WTC11 (cell line): ENCODE measurements at regions not wholly inside any gene's neighbourhood (a gene's known extent, or its start where the extent isn't known, plus 50 kb on each side); places are given as distances from the start of the nearest gene placed in this dataset.

ENCODE experiments used
- ATAC-seq: fragments of 200-7000 bp; cut with Tn5 transposase; 2 replicates; pipeline ENCODE4 v1.10.0; 2021; ENCODE audit warnings: mild to moderate bottlenecking, moderate library complexity
- CTCF ChIA-PET: fragments of 300-600 bp; sonication (Branson Sonifier 250); formaldehyde crosslinking; loops from one replicate; lab custom pipeline; 2021; ENCODE audit warnings: antibody characterized with exemption; lab: Charles Lee
- POLR2A ChIA-PET: fragments of 350-600 bp; sonication (Branson Sonifier 250); formaldehyde crosslinking; loops from one replicate; lab custom pipeline; 2021; ENCODE audit warnings: antibody characterized with exemption; lab: Charles Lee
- DNase-seq: peaks from one replicate; pipeline ENCODE4 v3.0.0; 2021; ENCODE audit warnings: low spot score
- H3K27ac Mint-ChIP-seq: 2 replicates; pipeline ENCODE4 v1.8.0; 2021; ENCODE audit warnings: mixed read lengths
- H3K27me3 Mint-ChIP-seq: 2 replicates; pipeline ENCODE4 v1.8.0; 2021; ENCODE audit warnings: low read depth, mild to moderate bottlenecking, moderate library complexity, mixed read lengths
- H3K36me3 Mint-ChIP-seq: 2 replicates; pipeline ENCODE4 v1.8.0; 2021; ENCODE audit warnings: mixed read lengths
- H3K4me1 Mint-ChIP-seq: 2 replicates; pipeline ENCODE4 v1.8.0; 2022; ENCODE audit warnings: mixed read lengths
- H3K4me3 Mint-ChIP-seq: 2 replicates; pipeline ENCODE4 v1.8.0; 2021; ENCODE audit warnings: mild to moderate bottlenecking, moderate library complexity, mixed read lengths
- H3K9me3 Mint-ChIP-seq: 2 replicates; pipeline ENCODE4 v1.8.0; 2021; ENCODE audit warnings: mixed read lengths
- CREB1 ChIP-seq: sonication (generic); formaldehyde crosslinking; IDR thresholded peaks from 2 replicates; pipeline ENCODE4 v1.8.0; 2023; ENCODE audit warnings: mild to moderate bottlenecking, missing genetic modification reagents
- ELF4 ChIP-seq: sonication (generic); formaldehyde crosslinking; IDR thresholded peaks from 2 replicates; pipeline ENCODE4 v1.8.1; 2022; ENCODE audit warnings: low read depth, mild to moderate bottlenecking, moderate library complexity, missing genetic modification reagents
- NFATC4 ChIP-seq: fragments of 250-450 bp; sonication (Bioruptor Pico); IDR thresholded peaks from 2 replicates; pipeline ENCODE4 v1.9.0; 2021; ENCODE audit warnings: mild to moderate bottlenecking
- NFE2L1 ChIP-seq: sonication (generic); formaldehyde crosslinking; IDR thresholded peaks from 2 replicates; pipeline ENCODE4 v1.8.1; 2023; ENCODE audit warnings: missing genetic modification reagents
- SMAD4 ChIP-seq: sonication (generic); formaldehyde crosslinking; IDR thresholded peaks from 2 replicates; pipeline ENCODE4 v1.8.0; 2022; ENCODE audit warnings: mild to moderate bottlenecking, missing genetic modification reagents
- SOX15 ChIP-seq: fragments of 250-450 bp; sonication (Bioruptor Pico); IDR thresholded peaks from 2 replicates; pipeline ENCODE4 v1.9.0; 2021; ENCODE audit warnings: mild to moderate bottlenecking
- TCF7 ChIP-seq: sonication (generic); formaldehyde crosslinking; IDR thresholded peaks from 2 replicates; pipeline ENCODE4 v1.8.0; 2022; ENCODE audit warnings: mild to moderate bottlenecking, low read depth, missing genetic modification reagents, moderate library complexity
- TP53 ChIP-seq: sonication (generic); formaldehyde crosslinking; IDR thresholded peaks from 2 replicates; pipeline ENCODE4 v1.8.1; 2023; ENCODE audit warnings: mild to moderate bottlenecking, missing genetic modification reagents
- ZNF263 ChIP-seq: sonication (generic); formaldehyde crosslinking; IDR thresholded peaks from 2 replicates; pipeline ENCODE4 v1.8.1; 2022; ENCODE audit warnings: low read depth, mild to moderate bottlenecking, moderate library complexity, missing genetic modification reagents
- TF ChIP-seq, protein P1 (sequence below): sonication (generic); formaldehyde crosslinking; IDR thresholded peaks from 2 replicates; pipeline ENCODE4 v1.8.0; 2023; ENCODE audit warnings: missing genetic modification reagents
- TF ChIP-seq, protein P2 (sequence below): sonication (generic); formaldehyde crosslinking; IDR thresholded peaks from 2 replicates; pipeline ENCODE4 v1.8.1; 2023; ENCODE audit warnings: mild to moderate bottlenecking, moderate library complexity, missing genetic modification reagents
- TF ChIP-seq, protein P3 (sequence below): fragments of 250-450 bp; sonication (Bioruptor Pico); IDR thresholded peaks from 2 replicates; pipeline ENCODE4 v2.1.2; 2022; ENCODE audit warnings: mild to moderate bottlenecking, moderate library complexity
- TF ChIP-seq, protein P4 (sequence below): sonication (generic); formaldehyde crosslinking; conservative IDR thresholded peaks from 2 replicates; pipeline ENCODE4 v1.8.1; 2023; ENCODE audit warnings: mild to moderate bottlenecking, low read depth, missing genetic modification reagents, moderate library complexity
- TF ChIP-seq, protein P5 (sequence below): sonication (generic); formaldehyde crosslinking; IDR thresholded peaks from 2 replicates; pipeline ENCODE4 v1.8.1; 2022; ENCODE audit warnings: mild to moderate bottlenecking, moderate library complexity, missing genetic modification reagents
- TF ChIP-seq, protein P6 (sequence below): sonication (generic); formaldehyde crosslinking; IDR thresholded peaks from 2 replicates; pipeline ENCODE4 v1.8.1; 2022; ENCODE audit warnings: mild to moderate bottlenecking, missing genetic modification reagents, moderate library complexity, borderline replicate concordance
- TF ChIP-seq, protein P7 (sequence below): fragments of 200-600 bp; IDR thresholded peaks from 2 replicates; pipeline ENCODE4 v1.8.0; 2022; ENCODE audit warnings: antibody characterized with exemption
- TF ChIP-seq, protein P8 (sequence below): sonication (generic); formaldehyde crosslinking; IDR thresholded peaks from 2 replicates; pipeline ENCODE4 v1.8.0; 2023; ENCODE audit warnings: missing genetic modification reagents, mild to moderate bottlenecking, borderline replicate concordance
- TF ChIP-seq, protein P9 (sequence below): fragments of 250-450 bp; sonication (Bioruptor Pico); IDR thresholded peaks from 2 replicates; pipeline ENCODE4 v1.9.0; 2021; ENCODE audit warnings: mild to moderate bottlenecking

DNA sequence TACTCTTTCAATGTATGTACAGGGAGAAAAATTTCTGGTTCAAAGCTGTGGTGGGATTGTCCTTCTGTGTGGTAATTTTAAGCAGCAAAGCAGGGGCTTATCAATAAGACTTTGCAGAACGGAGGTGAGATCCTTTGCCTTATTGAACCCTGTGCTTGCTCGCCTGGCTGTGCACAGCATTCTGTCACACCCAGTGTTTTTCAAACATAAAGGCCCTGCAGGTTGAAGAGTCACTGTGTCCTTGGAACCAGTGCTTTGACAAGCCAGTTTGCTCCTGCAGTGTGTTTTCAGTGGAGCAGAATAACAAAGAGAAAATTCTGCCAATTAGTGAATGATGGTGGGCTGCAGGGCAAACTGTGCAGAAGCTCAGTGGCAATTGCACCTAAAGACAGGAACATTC is 236.7 kb upstream of the PCSK5 start:
- POLR2A ChIA-PET = no interaction called here
- H3K9me3 Mint-ChIP-seq = peaks cover 28% of the 10 kb centered on the region

More for the DNA sequence above, 236.7 kb upstream of the PCSK5 start:
- Mint-ChIP-seq H3K4me3 (no peak overlapping the region), H3K27me3 (no peaks in the 10 kb centered on the region), H3K36me3 (peaks cover 4% of the 10 kb centered on the region; the same call in 1 of the 2 replicates), H3K4me1 (no peaks in the 10 kb centered on the region), H3K27ac (no peak overlapping the region)
- TF ChIP-seq TP53 (CRISPR knock-in tag) = no peak
- no peak for TF ChIP-seq TCF7 (CRISPR knock-in tag)
- TF ChIP-seq ZNF263 (CRISPR knock-in tag) = no peak
- TF ChIP-seq ELF4 (CRISPR knock-in tag) = no peak
- TF ChIP-seq SOX15 (CRISPR knock-in tag) = no peak
- TF ChIP-seq, protein P1, sequence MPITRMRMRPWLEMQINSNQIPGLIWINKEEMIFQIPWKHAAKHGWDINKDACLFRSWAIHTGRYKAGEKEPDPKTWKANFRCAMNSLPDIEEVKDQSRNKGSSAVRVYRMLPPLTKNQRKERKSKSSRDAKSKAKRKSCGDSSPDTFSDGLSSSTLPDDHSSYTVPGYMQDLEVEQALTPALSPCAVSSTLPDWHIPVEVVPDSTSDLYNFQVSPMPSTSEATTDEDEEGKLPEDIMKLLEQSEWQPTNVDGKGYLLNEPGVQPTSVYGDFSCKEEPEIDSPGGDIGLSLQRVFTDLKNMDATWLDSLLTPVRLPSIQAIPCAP (CRISPR knock-in tag) = no peak
- TF ChIP-seq, protein P2, sequence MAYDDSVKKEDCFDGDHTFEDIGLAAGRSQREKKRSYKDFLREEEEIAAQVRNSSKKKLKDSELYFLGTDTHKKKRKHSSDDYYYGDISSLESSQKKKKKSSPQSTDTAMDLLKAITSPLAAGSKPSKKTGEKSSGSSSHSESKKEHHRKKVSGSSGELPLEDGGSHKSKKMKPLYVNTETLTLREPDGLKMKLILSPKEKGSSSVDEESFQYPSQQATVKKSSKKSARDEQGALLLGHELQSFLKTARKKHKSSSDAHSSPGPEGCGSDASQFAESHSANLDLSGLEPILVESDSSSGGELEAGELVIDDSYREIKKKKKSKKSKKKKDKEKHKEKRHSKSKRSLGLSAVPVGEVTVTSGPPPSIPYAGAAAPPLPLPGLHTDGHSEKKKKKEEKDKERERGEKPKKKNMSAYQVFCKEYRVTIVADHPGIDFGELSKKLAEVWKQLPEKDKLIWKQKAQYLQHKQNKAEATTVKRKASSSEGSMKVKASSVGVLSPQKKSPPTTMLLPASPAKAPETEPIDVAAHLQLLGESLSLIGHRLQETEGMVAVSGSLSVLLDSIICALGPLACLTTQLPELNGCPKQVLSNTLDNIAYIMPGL (CRISPR knock-in tag) = no peak
- TF ChIP-seq NFATC4 = no peak
- TF ChIP-seq, protein P3, sequence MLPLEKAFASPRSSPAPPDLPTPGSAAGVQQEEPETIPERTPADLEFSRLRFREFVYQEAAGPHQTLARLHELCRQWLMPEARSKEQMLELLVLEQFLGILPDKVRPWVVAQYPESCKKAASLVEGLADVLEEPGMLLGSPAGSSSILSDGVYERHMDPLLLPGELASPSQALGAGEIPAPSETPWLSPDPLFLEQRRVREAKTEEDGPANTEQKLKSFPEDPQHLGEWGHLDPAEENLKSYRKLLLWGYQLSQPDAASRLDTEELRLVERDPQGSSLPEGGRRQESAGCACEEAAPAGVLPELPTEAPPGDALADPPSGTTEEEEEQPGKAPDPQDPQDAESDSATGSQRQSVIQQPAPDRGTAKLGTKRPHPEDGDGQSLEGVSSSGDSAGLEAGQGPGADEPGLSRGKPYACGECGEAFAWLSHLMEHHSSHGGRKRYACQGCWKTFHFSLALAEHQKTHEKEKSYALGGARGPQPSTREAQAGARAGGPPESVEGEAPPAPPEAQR (CRISPR knock-in tag) = no peak
- TF ChIP-seq, protein P4, sequence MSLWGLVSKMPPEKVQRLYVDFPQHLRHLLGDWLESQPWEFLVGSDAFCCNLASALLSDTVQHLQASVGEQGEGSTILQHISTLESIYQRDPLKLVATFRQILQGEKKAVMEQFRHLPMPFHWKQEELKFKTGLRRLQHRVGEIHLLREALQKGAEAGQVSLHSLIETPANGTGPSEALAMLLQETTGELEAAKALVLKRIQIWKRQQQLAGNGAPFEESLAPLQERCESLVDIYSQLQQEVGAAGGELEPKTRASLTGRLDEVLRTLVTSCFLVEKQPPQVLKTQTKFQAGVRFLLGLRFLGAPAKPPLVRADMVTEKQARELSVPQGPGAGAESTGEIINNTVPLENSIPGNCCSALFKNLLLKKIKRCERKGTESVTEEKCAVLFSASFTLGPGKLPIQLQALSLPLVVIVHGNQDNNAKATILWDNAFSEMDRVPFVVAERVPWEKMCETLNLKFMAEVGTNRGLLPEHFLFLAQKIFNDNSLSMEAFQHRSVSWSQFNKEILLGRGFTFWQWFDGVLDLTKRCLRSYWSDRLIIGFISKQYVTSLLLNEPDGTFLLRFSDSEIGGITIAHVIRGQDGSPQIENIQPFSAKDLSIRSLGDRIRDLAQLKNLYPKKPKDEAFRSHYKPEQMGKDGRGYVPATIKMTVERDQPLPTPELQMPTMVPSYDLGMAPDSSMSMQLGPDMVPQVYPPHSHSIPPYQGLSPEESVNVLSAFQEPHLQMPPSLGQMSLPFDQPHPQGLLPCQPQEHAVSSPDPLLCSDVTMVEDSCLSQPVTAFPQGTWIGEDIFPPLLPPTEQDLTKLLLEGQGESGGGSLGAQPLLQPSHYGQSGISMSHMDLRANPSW (CRISPR knock-in tag) = no peak
- no peak for TF ChIP-seq CREB1 (CRISPR knock-in tag)
- TF ChIP-seq, protein P5, sequence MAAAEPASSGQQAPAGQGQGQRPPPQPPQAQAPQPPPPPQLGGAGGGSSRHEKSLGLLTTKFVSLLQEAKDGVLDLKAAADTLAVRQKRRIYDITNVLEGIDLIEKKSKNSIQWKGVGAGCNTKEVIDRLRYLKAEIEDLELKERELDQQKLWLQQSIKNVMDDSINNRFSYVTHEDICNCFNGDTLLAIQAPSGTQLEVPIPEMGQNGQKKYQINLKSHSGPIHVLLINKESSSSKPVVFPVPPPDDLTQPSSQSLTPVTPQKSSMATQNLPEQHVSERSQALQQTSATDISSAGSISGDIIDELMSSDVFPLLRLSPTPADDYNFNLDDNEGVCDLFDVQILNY = no peak
- TF ChIP-seq, protein P6, sequence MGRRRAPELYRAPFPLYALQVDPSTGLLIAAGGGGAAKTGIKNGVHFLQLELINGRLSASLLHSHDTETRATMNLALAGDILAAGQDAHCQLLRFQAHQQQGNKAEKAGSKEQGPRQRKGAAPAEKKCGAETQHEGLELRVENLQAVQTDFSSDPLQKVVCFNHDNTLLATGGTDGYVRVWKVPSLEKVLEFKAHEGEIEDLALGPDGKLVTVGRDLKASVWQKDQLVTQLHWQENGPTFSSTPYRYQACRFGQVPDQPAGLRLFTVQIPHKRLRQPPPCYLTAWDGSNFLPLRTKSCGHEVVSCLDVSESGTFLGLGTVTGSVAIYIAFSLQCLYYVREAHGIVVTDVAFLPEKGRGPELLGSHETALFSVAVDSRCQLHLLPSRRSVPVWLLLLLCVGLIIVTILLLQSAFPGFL (CRISPR knock-in tag) = no peak
- TF ChIP-seq, protein P7, sequence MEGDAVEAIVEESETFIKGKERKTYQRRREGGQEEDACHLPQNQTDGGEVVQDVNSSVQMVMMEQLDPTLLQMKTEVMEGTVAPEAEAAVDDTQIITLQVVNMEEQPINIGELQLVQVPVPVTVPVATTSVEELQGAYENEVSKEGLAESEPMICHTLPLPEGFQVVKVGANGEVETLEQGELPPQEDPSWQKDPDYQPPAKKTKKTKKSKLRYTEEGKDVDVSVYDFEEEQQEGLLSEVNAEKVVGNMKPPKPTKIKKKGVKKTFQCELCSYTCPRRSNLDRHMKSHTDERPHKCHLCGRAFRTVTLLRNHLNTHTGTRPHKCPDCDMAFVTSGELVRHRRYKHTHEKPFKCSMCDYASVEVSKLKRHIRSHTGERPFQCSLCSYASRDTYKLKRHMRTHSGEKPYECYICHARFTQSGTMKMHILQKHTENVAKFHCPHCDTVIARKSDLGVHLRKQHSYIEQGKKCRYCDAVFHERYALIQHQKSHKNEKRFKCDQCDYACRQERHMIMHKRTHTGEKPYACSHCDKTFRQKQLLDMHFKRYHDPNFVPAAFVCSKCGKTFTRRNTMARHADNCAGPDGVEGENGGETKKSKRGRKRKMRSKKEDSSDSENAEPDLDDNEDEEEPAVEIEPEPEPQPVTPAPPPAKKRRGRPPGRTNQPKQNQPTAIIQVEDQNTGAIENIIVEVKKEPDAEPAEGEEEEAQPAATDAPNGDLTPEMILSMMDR = no peak
- TF ChIP-seq, protein P8, sequence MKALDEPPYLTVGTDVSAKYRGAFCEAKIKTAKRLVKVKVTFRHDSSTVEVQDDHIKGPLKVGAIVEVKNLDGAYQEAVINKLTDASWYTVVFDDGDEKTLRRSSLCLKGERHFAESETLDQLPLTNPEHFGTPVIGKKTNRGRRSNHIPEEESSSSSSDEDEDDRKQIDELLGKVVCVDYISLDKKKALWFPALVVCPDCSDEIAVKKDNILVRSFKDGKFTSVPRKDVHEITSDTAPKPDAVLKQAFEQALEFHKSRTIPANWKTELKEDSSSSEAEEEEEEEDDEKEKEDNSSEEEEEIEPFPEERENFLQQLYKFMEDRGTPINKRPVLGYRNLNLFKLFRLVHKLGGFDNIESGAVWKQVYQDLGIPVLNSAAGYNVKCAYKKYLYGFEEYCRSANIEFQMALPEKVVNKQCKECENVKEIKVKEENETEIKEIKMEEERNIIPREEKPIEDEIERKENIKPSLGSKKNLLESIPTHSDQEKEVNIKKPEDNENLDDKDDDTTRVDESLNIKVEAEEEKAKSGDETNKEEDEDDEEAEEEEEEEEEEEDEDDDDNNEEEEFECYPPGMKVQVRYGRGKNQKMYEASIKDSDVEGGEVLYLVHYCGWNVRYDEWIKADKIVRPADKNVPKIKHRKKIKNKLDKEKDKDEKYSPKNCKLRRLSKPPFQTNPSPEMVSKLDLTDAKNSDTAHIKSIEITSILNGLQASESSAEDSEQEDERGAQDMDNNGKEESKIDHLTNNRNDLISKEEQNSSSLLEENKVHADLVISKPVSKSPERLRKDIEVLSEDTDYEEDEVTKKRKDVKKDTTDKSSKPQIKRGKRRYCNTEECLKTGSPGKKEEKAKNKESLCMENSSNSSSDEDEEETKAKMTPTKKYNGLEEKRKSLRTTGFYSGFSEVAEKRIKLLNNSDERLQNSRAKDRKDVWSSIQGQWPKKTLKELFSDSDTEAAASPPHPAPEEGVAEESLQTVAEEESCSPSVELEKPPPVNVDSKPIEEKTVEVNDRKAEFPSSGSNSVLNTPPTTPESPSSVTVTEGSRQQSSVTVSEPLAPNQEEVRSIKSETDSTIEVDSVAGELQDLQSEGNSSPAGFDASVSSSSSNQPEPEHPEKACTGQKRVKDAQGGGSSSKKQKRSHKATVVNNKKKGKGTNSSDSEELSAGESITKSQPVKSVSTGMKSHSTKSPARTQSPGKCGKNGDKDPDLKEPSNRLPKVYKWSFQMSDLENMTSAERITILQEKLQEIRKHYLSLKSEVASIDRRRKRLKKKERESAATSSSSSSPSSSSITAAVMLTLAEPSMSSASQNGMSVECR (CRISPR knock-in tag) = no peak
- TF ChIP-seq NFE2L1 = no peak
- no peak for TF ChIP-seq SMAD4 (CRISPR knock-in tag)
- TF ChIP-seq, protein P9, sequence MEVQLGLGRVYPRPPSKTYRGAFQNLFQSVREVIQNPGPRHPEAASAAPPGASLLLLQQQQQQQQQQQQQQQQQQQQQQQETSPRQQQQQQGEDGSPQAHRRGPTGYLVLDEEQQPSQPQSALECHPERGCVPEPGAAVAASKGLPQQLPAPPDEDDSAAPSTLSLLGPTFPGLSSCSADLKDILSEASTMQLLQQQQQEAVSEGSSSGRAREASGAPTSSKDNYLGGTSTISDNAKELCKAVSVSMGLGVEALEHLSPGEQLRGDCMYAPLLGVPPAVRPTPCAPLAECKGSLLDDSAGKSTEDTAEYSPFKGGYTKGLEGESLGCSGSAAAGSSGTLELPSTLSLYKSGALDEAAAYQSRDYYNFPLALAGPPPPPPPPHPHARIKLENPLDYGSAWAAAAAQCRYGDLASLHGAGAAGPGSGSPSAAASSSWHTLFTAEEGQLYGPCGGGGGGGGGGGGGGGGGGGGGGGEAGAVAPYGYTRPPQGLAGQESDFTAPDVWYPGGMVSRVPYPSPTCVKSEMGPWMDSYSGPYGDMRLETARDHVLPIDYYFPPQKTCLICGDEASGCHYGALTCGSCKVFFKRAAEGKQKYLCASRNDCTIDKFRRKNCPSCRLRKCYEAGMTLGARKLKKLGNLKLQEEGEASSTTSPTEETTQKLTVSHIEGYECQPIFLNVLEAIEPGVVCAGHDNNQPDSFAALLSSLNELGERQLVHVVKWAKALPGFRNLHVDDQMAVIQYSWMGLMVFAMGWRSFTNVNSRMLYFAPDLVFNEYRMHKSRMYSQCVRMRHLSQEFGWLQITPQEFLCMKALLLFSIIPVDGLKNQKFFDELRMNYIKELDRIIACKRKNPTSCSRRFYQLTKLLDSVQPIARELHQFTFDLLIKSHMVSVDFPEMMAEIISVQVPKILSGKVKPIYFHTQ (CRISPR knock-in tag) = no peak
- DNase-seq (no peak), ATAC-seq (no peak)
- CTCF ChIA-PET = no interaction called here
